ENCODE measurements at regions not wholly inside any gene's neighbourhood (a gene's known extent, or its start where the extent isn't known, plus 50 kb on each side); places are given as distances from the start of the nearest gene placed in this dataset.

- FAIRE-seq (no peak), DNase-seq (ENCODE audit: low spot score) (no peak), ATAC-seq (no peak)
- intact Hi-C loops (cut with micrococcal nuclease; ENCODE audit: unreplicated experiment) (no loop called here), in situ Hi-C loops (cut with HindIII; ENCODE audit: extremely low pct_ligation_motif_present, low pct_unique_long_range_greater_than_20kb) (no loop called here)
- no peaks in the 10 kb centered on the region for H3K79me2 ChIP-seq (ENCODE audit: insufficient read depth, low read length)
- H3K9me3 ChIP-seq (ENCODE audit: low read length), result no peaks in the 10 kb centered on the region
- no peaks in the 10 kb centered on the region for H3K27me3 ChIP-seq (ENCODE audit: control insufficient read depth in 1 of 2, insufficient read depth in 2 of 2, low read length in 2 of 2)
- H3K27ac ChIP-seq (ENCODE audit: extremely low read length, insufficient read depth, low read length), result no peak overlapping the region
- H3K4me1 ChIP-seq (ENCODE audit: insufficient read depth, low read length), result peaks cover 63% of the 10 kb centered on the region
- peak; percentile 2; the same call in 1 of the 2 replicates for TF ChIP-seq MAFF (IDR thresholded peaks at IDR 0.05; ENCODE audit: low read depth, low read length)
- peak in 1 of 2 experiments; percentile 66; a peak in 3 of 4 replicates for TF ChIP-seq MAFK (conservative IDR thresholded peaks at IDR 0.05 in 1 of 2, IDR thresholded peaks at IDR 0.05 in 1 of 2; ENCODE audit: low read length in 2 of 2)
- no peak for TF ChIP-seq ZSCAN29 (CRISPR knock-in tag; conservative IDR thresholded peaks at IDR 0.05)
- BruUV-seq (replicated peaks), result no TSS peak
- H2AFZ ChIP-seq (ENCODE audit: low read length), result no peak overlapping the region
- ChIA-PET POLR2A (no interaction called here), CTCF (ENCODE audit: low intra/inter-chr PET ratio, low total read pairs) (no interaction called here)
- H3K4me2 ChIP-seq (ENCODE audit: low read depth, low read length), result no peak overlapping the region
- no peaks in the 10 kb centered on the region for H4K20me1 ChIP-seq (ENCODE audit: insufficient read depth, low read length)
- 67% methylated on average over 4 of the region's 4 CpGs for WGBS (ENCODE audit: low lambda C conversion rate)
- H3K36me3 ChIP-seq (replicated peaks in 1 of 2; ENCODE audit: control insufficient read depth in 1 of 2, insufficient read depth in 2 of 2, low read length in 2 of 2), result no peaks in the 10 kb centered on the region
- no peak overlapping the region for H3K9ac ChIP-seq (ENCODE audit: insufficient read depth, low read depth, low read length)
- H3K4me3 ChIP-seq (replicated peaks in 1 of 3; ENCODE audit: insufficient read depth in 1 of 3, low read depth in 2 of 3, low read length in 3 of 3), result no peak overlapping the region
Measured at GRCh38 chr12:24746006-24746671, 202.8 kb downstream of the BCAT1 start.

GRCh38 chr12:24743941-24744793 lies 204.7 kb downstream of the BCAT1 start:
- FAIRE-seq (no peak), DNase-seq (ENCODE audit: low spot score) (no peak), ATAC-seq (no peak)
- H3K4me3 ChIP-seq (replicated peaks in 1 of 3; ENCODE audit: insufficient read depth in 1 of 3, low read depth in 2 of 3, low read length in 3 of 3), result no peak overlapping the region
- H3K9ac ChIP-seq (ENCODE audit: insufficient read depth, low read depth, low read length), result no peak overlapping the region
- POLR2A ChIA-PET, result interaction anchor here (1.0 kb wide), 1 partner anchor 10 kb away, joined by 3 read pairs; no protein-coding TSS in a partner anchor
- H3K27ac ChIP-seq (ENCODE audit: extremely low read length, insufficient read depth, low read length), result no peak overlapping the region
- peaks cover 61% of the 10 kb centered on the region for H3K4me1 ChIP-seq (ENCODE audit: insufficient read depth, low read length)
- H2AFZ ChIP-seq (ENCODE audit: low read length), result no peak overlapping the region
- no peaks in the 10 kb centered on the region for H3K79me2 ChIP-seq (ENCODE audit: insufficient read depth, low read length)
- CTCF ChIA-PET (ENCODE audit: low intra/inter-chr PET ratio, low total read pairs), result no interaction called here
- no peaks in the 10 kb centered on the region for H3K36me3 ChIP-seq (replicated peaks in 1 of 2; ENCODE audit: control insufficient read depth in 1 of 2, insufficient read depth in 2 of 2, low read length in 2 of 2)
- 93% methylated on average over 9 of the region's 9 CpGs for WGBS (ENCODE audit: low lambda C conversion rate)
- no peaks in the 10 kb centered on the region for H3K9me3 ChIP-seq (ENCODE audit: low read length)
- H3K4me2 ChIP-seq (ENCODE audit: low read depth, low read length), result no peak overlapping the region
- no peaks in the 10 kb centered on the region for H3K27me3 ChIP-seq (ENCODE audit: control insufficient read depth in 1 of 2, insufficient read depth in 2 of 2, low read length in 2 of 2)
- in situ Hi-C loops (cut with HindIII; ENCODE audit: extremely low pct_ligation_motif_present, low pct_unique_long_range_greater_than_20kb), result no loop called here
- no peaks in the 10 kb centered on the region for H4K20me1 ChIP-seq (ENCODE audit: insufficient read depth, low read length)
- no TSS peak for BruUV-seq (replicated peaks)
- intact Hi-C loops (cut with micrococcal nuclease; ENCODE audit: unreplicated experiment), result no loop called here
- TF ChIP-seq ZNF879 (CRISPR knock-in tag; IDR thresholded peaks at IDR 0.05) (no peak), ZNF770 (CRISPR knock-in tag; IDR thresholded peaks at IDR 0.05) (no peak), SPEN (CRISPR knock-in tag; IDR thresholded peaks at IDR 0.05; ENCODE audit: low read depth) (no peak), ARNT2 (CRISPR knock-in tag; IDR thresholded peaks at IDR 0.05; ENCODE audit: low read depth) (no peak), IKZF1 (IDR thresholded peaks at IDR 0.05) (no peak), ZNF251 (CRISPR knock-in tag; IDR thresholded peaks at IDR 0.05) (no peak), DPF2 (CRISPR knock-in tag; IDR thresholded peaks at IDR 0.05; ENCODE audit: borderline replicate concordance, low read depth) (no peak), SNAPC2 (CRISPR knock-in tag; IDR thresholded peaks at IDR 0.05) (no peak)
- TF ChIP-seq, protein P1, sequence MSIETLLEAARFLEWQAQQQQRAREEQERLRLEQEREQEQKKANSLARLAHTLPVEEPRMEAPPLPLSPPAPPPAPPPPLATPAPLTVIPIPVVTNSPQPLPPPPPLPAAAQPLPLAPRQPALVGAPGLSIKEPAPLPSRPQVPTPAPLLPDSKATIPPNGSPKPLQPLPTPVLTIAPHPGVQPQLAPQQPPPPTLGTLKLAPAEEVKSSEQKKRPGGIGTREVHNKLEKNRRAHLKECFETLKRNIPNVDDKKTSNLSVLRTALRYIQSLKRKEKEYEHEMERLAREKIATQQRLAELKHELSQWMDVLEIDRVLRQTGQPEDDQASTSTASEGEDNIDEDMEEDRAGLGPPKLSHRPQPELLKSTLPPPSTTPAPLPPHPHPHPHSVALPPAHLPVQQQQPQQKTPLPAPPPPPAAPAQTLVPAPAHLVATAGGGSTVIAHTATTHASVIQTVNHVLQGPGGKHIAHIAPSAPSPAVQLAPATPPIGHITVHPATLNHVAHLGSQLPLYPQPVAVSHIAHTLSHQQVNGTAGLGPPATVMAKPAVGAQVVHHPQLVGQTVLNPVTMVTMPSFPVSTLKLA (IDR thresholded peaks at IDR 0.05), result no peak
- TF ChIP-seq, protein P2, sequence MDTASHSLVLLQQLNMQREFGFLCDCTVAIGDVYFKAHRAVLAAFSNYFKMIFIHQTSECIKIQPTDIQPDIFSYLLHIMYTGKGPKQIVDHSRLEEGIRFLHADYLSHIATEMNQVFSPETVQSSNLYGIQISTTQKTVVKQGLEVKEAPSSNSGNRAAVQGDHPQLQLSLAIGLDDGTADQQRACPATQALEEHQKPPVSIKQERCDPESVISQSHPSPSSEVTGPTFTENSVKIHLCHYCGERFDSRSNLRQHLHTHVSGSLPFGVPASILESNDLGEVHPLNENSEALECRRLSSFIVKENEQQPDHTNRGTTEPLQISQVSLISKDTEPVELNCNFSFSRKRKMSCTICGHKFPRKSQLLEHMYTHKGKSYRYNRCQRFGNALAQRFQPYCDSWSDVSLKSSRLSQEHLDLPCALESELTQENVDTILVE (CRISPR knock-in tag; IDR thresholded peaks at IDR 0.05), result no peak

All from HepG2 (cell line).